GM12872 (cell line): ENCODE measurements at regions not wholly inside any gene's neighbourhood (a gene's known extent, or its start where the extent isn't known, plus 50 kb on each side); places are given as distances from the start of the nearest gene placed in this dataset.

Experiments
- CTCF ChIP-seq: IDR thresholded peaks from 3 replicates; pipeline ENCODE4 v1.5.1; 2011; ENCODE audit warnings: low read depth, mild to moderate bottlenecking, low read length, moderate library complexity; ENCODE audit not compliant: insufficient read depth

DNA sequence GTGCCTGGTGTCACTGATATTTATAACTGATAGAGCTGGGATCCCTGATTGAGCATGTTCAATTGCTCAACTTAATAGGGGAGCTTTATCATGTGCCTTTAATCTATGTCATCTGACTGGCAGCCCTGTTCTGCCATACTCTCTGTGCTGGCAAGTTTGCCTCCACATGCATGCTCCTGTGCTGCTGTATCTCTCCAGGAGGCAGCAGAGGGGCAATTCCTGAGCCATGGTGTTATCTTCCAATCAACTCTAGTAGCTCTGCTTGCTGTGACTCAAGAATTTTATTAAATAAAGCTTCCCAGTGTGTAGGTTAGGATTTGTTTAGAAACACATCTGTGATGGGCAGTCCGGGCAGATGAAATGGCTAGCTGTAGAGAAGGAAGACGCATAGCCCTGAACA, 642.0 kb downstream of the KIF4B start:
- TF ChIP-seq CTCF = no peak

DNA sequence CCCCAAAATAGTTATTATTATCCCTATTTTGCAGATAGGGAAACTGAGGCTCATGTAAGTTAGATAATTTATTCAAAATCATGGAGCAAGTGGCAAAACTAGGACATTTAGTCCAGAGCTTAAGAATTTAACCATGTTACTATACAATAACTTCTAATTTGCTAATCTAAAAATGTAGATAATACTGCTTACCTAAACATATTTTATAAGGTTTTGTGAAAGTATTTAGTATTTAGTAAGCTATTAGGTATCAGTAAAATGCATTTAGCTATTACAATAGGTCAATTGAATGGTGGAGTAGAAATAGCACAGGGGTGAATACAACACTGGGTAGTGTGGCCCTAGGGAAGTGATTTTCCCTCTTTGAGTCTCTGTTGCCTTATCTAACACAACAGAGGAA, 648.3 kb downstream of the KIF4B start:
- TF ChIP-seq CTCF = no peak

GRCh38 chr5:155665361-155665760, 651.8 kb downstream of the KIF4B start:
- no peak for TF ChIP-seq CTCF

DNA sequence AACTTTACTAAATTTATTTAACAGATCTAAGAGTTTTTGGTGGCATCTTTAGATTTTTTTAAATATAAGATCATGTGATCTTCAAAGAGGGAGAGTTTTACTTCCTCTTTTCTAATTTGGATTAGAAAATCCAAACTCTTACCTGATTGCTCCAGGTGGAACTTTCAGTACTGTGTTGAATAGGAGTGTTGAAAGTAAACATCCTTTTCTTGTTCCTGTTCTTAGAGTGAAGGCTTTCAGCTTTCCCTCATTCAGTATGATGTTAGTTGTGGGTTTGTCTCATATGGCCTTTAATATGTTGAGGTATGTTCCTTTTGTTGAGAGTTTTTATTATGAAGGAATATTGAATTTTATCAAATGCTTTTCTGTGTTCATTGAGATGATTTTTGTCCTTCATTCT, 650.0 kb upstream of the SGCD start:
- no peak for TF ChIP-seq CTCF

- no peak for TF ChIP-seq CTCF
Measured at GRCh38 chr5:155678371-155678770, 648.6 kb upstream of the SGCD start.

- no peak for TF ChIP-seq CTCF
Measured at GRCh38 chr5:155679530-155679929, 647.4 kb upstream of the SGCD start.

DNA sequence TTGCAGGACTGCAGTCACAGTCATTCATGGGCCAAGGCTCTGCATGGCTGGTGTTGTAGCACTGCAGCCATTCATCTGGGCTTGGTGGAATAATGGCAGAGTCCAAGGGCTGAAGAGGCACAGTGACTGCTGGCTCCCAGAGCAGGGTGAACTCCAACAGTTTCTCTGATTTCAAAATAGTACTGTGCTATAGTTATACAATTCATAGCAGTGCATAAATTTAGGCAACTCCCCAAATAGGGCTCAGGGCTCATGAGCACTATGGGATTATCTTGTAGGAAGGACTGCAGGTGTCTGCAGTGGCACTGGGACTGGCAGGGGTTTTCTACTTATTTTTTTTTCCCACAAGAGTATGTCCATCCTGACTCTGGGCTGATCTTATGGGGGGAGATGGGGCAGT, 642.5 kb upstream of the SGCD start:
- TF ChIP-seq CTCF = no peak

- no peak for TF ChIP-seq CTCF
Measured at GRCh38 chr5:155686131-155686530, 640.8 kb upstream of the SGCD start.
